Activated effector memory CD4-positive, alpha-beta T cell treated with Interleukin-2 at 50 U/mL for 16 hours (primary cell): ENCODE measurements at regions not wholly inside any gene's neighbourhood (a gene's known extent, or its start where the extent isn't known, plus 50 kb on each side); places are given as distances from the start of the nearest gene placed in this dataset.

Source experiments
- DNase-seq: peaks from one replicate; pipeline ENCODE4 v3.0.0-alpha.2; 2020

GRCh38 chr1:201660931-201661822 is 122.2 kb downstream of the NAV1 start:
- no peak for DNase-seq

GRCh38 chr1:201661823-201662359 is 123.0 kb downstream of the NAV1 start:
- DNase-seq: no peak

GRCh38 chr1:201662646-201663045 is 123.7 kb downstream of the NAV1 start:
- DNase-seq: no peak

- no peak for DNase-seq
Measured at GRCh38 chr1:201663491-201664113, 124.7 kb downstream of the NAV1 start.

- DNase-seq: no peak
Measured at GRCh38 chr1:201665036-201665435, 126.1 kb downstream of the NAV1 start.

- no peak for DNase-seq
Measured at GRCh38 chr1:201666102-201666501, 127.2 kb downstream of the NAV1 start.

GRCh38 chr1:201666645-201667044 is 127.7 kb downstream of the NAV1 start:
- DNase-seq: no peak

GRCh38 chr1:201667479-201667878 is 128.6 kb downstream of the NAV1 start:
- no peak for DNase-seq

- no peak for DNase-seq
Measured at GRCh38 chr1:201670517-201670916, 131.6 kb downstream of the NAV1 start.

GRCh38 chr1:201672685-201673084 is 133.8 kb downstream of the NAV1 start:
- no peak for DNase-seq

GRCh38 chr1:201673093-201673492 is 134.2 kb downstream of the NAV1 start:
- no peak for DNase-seq

- DNase-seq: no peak
Measured at GRCh38 chr1:201673915-201674314, 135.0 kb downstream of the NAV1 start.

- DNase-seq: no peak
Measured at GRCh38 chr1:201675143-201675542, 136.2 kb downstream of the NAV1 start.

GRCh38 chr1:201676197-201676596 is 137.3 kb downstream of the NAV1 start:
- DNase-seq: no peak

GRCh38 chr1:201676641-201677040 is 137.7 kb downstream of the NAV1 start:
- DNase-seq: no peak

GRCh38 chr1:201678264-201679101 is 139.6 kb downstream of the NAV1 start:
- DNase-seq: no peak

GRCh38 chr1:201681375-201681774 is 142.4 kb downstream of the NAV1 start:
- DNase-seq: no peak

GRCh38 chr1:201682964-201683363 is 144.0 kb downstream of the NAV1 start:
- no peak for DNase-seq

GRCh38 chr1:201683397-201683796 is 144.5 kb downstream of the NAV1 start:
- DNase-seq: no peak

- no peak for DNase-seq
Measured at GRCh38 chr1:201685485-201685884, 143.5 kb upstream of the IPO9 start.

- no peak for DNase-seq
Measured at GRCh38 chr1:201686714-201687455, 142.1 kb upstream of the IPO9 start.

- no peak for DNase-seq
Measured at GRCh38 chr1:201688514-201688913, 140.4 kb upstream of the IPO9 start.
